Vagina (tissue), 2 donors: ENCODE measurements at regions not wholly inside any gene's neighbourhood (a gene's known extent, or its start where the extent isn't known, plus 50 kb on each side); places are given as distances from the start of the nearest gene placed in this dataset.

Experiments used
- DNase-seq, 2 donors: peaks; one replicate each; pipeline ENCODE4 v3.0.0-alpha.2; 2017; ENCODE audit errors: extremely low spot score in 2 of 2
- H3K27ac ChIP-seq: fragments of 200-600 bp; sonication (generic); one replicate; pipeline ENCODE4 v1.5.1; 2019
- H3K27me3 ChIP-seq: fragments of 200-600 bp; sonication (generic); one replicate; pipeline ENCODE4 v1.5.1; 2019
- H3K36me3 ChIP-seq, 2 donors: fragments of 200-600 bp; sonication (generic); one replicate each; pipeline ENCODE4 v1.5.1; 2017 to 2019
- H3K4me1 ChIP-seq: fragments of 200-600 bp; sonication (generic); one replicate; pipeline ENCODE4 v1.5.1; 2019
- H3K4me3 ChIP-seq, 2 donors: fragments of 200-600 bp; sonication (generic); 1 replicate in 1 of 2; 2 replicates in 1 of 2; pipeline ENCODE4 v1.5.1; 2016 to 2019
- H3K9me3 ChIP-seq: fragments of 200-600 bp; sonication (generic); one replicate; pipeline ENCODE4 v1.5.1; 2019
- CTCF ChIP-seq, 3 experiments: fragments of 450-650 bp in 2 of 3; fragments of 200-600 bp in 1 of 3; sonication (generic) in 1 of 3; IDR thresholded peaks; one replicate each; pipeline ENCODE4 v1.5.1; 2017 to 2019; ENCODE audit warnings: antibody characterized with exemption in 3 of 3, mild to moderate bottlenecking in 2 of 3, moderate library complexity in 2 of 3
- POLR2A ChIP-seq, 2 donors: fragments of 450-650 bp; IDR thresholded peaks; one replicate each; pipeline ENCODE4 v1.6.1; 2017; ENCODE audit warnings: antibody characterized with exemption in 2 of 2, mild to moderate bottlenecking in 2 of 2, moderate library complexity in 2 of 2
- POLR2AphosphoS5 ChIP-seq, 2 donors: sonication (generic); formaldehyde crosslinking; IDR thresholded peaks; one replicate each; pipeline ENCODE4 v1.9.0; 2017; ENCODE audit warnings: antibody characterized with exemption in 2 of 2, mild to moderate bottlenecking in 2 of 2, low read depth in 1 of 2; ENCODE audit not compliant: insufficient read depth in 1 of 2
- intact Hi-C: fragments of 100-400 bp; cut with DNase I; formaldehyde crosslinking; loops from one replicate; pipeline ENCODE4 v1.15.1; 2023

GRCh38 chr2:4883375-4883774 lies 808.8 kb upstream of the SOX11 start:
- TF ChIP-seq CTCF (IDR thresholded peaks at IDR 0.05) (no peak), POLR2AphosphoS5 (IDR thresholded peaks at IDR 0.05; ENCODE audit: insufficient read depth in 1 of 2, low read depth in 1 of 2) (no peak), POLR2A (IDR thresholded peaks at IDR 0.05) (no peak)
- H3K27me3 ChIP-seq, result no peaks in the 10 kb centered on the region
- intact Hi-C loops, result no loop called here
- no peaks in the 10 kb centered on the region for H3K9me3 ChIP-seq
- no peaks in the 10 kb centered on the region for H3K4me1 ChIP-seq
- DNase-seq, result no peak
- H3K27ac ChIP-seq, result no peak overlapping the region
- no peak overlapping the region for H3K4me3 ChIP-seq
- H3K36me3 ChIP-seq, result no peaks in the 10 kb centered on the region

DNA sequence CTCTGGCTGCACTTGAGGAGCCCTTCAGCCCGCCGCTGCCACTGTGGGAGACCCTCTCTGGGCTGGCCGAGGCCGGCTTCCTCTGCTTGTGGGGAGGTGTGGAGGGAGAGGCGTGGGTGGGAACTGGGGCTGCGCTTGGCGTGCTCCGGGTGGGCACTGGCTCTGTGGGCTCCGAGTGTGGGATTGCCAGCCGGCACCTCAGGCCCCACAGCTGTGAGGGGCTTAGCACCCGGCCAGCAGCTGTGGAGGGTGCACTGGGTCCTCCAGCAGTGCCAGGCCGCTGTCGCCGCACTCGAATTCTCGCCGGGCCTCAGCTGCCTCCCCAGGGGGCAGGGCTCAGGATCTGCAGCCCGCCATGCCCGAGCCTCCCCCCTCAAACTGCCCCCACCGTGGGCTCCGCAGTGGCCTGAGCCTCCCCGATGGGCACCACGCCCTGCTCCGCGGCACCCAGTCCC lies 808.0 kb upstream of the SOX11 start:
- TF ChIP-seq CTCF (IDR thresholded peaks at IDR 0.05) (no peak), POLR2AphosphoS5 (IDR thresholded peaks at IDR 0.05; ENCODE audit: insufficient read depth in 1 of 2, low read depth in 1 of 2) (no peak), POLR2A (IDR thresholded peaks at IDR 0.05) (no peak)
- H3K9me3 ChIP-seq, result no peaks in the 10 kb centered on the region
- H3K36me3 ChIP-seq, result no peaks in the 10 kb centered on the region
- H3K4me3 ChIP-seq, result no peak overlapping the region
- no peak for DNase-seq
- H3K4me1 ChIP-seq, result no peaks in the 10 kb centered on the region
- H3K27ac ChIP-seq, result no peak overlapping the region
- H3K27me3 ChIP-seq, result no peaks in the 10 kb centered on the region
- intact Hi-C loops, result no loop called here

DNA sequence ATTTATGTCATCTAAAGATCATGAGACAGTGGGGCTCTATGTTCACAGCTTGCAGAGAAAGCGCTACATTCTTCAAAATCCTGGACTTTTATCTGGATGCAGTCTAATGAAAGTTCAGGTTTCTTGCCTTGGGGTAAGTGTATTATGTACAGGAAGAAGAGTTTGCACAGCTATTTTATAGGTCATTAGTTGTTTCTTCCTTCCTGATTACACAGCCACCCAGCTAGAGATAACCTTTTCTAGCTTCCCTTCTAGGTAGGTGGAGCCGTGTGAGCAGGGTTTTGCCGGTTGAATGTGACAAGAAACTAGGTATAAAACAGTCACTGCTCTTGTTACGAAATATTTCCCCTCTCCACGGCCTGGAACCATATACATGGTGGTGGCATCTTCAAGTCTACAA lies 800.8 kb upstream of the SOX11 start:
- no peak overlapping the region for H3K27ac ChIP-seq
- H3K36me3 ChIP-seq, result no peaks in the 10 kb centered on the region
- intact Hi-C loops, result no loop called here
- H3K4me3 ChIP-seq, result no peak overlapping the region
- no peaks in the 10 kb centered on the region for H3K4me1 ChIP-seq
- no peaks in the 10 kb centered on the region for H3K27me3 ChIP-seq
- no peaks in the 10 kb centered on the region for H3K9me3 ChIP-seq
- no peak for TF ChIP-seq CTCF (IDR thresholded peaks at IDR 0.05)
- no peak for TF ChIP-seq POLR2A (IDR thresholded peaks at IDR 0.05)
- TF ChIP-seq POLR2AphosphoS5 (IDR thresholded peaks at IDR 0.05; ENCODE audit: insufficient read depth in 1 of 2, low read depth in 1 of 2), result no peak
- no peak for DNase-seq

DNA sequence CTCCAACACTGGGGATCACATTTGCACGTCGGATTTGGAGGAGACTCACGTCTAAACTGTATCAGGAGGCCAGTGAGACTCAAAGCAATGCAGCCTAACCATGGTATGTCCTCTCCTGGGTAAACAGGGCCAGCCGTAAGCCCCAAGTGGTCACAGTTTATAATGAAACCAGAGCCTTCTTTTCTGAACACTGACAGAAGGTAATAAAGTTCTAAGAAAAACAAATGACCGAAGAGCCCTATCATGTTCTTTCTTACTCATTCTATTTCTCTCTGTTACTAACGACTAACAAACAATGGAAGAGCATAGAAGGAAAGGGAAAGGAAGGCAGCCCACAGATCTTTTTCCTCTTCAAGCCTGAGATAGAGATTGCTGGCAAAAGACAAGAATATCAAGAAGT lies 796.8 kb upstream of the SOX11 start:
- H3K4me3 ChIP-seq, result no peak overlapping the region
- intact Hi-C loops, result no loop called here
- TF ChIP-seq POLR2AphosphoS5 (IDR thresholded peaks at IDR 0.05; ENCODE audit: insufficient read depth in 1 of 2, low read depth in 1 of 2) (no peak), POLR2A (IDR thresholded peaks at IDR 0.05) (no peak)
- DNase-seq, result no peak
- no peaks in the 10 kb centered on the region for H3K27me3 ChIP-seq
- no peaks in the 10 kb centered on the region for H3K36me3 ChIP-seq
- no peak overlapping the region for H3K27ac ChIP-seq
- no peaks in the 10 kb centered on the region for H3K9me3 ChIP-seq
- no peaks in the 10 kb centered on the region for H3K4me1 ChIP-seq

- intact Hi-C loops, result no loop called here
- H3K4me3 ChIP-seq, result no peak overlapping the region
These were observed 793.5 kb upstream of the SOX11 start for GRCh38 chr2:4898706-4899105.

More at GRCh38 chr2:4898706-4899105, 793.5 kb upstream of the SOX11 start:
- no peaks in the 10 kb centered on the region for H3K36me3 ChIP-seq
- no peaks in the 10 kb centered on the region for H3K4me1 ChIP-seq
- no peak for DNase-seq
- no peaks in the 10 kb centered on the region for H3K27me3 ChIP-seq
- no peak for TF ChIP-seq POLR2AphosphoS5 (IDR thresholded peaks at IDR 0.05; ENCODE audit: insufficient read depth in 1 of 2, low read depth in 1 of 2)
- no peak for TF ChIP-seq CTCF (IDR thresholded peaks at IDR 0.05)
- no peak for TF ChIP-seq POLR2A (IDR thresholded peaks at IDR 0.05)
- no peak overlapping the region for H3K27ac ChIP-seq
- H3K9me3 ChIP-seq, result no peaks in the 10 kb centered on the region
